CD4-positive, CD25-positive, alpha-beta regulatory T cell (primary cell): ENCODE measurements at regions not wholly inside any gene's neighbourhood (a gene's known extent, or its start where the extent isn't known, plus 50 kb on each side); places are given as distances from the start of the nearest gene placed in this dataset.
A peak's percentile ranks its signal among the peaks of the same experiment; 100 is the strongest.

Experiments used
- ATAC-seq, 2 donors: fragments of 150-1000 bp; cut with Tn5 transposase; one replicate each; pipeline ENCODE4 v1.10.0; 2021; ENCODE audit warnings: low read depth in 2 of 2, moderate number of reproducible peaks in 2 of 2, moderate library complexity in 1 of 2
- DNase-seq, 3 donors: peaks; one replicate each; pipeline versions ENCODE4 v3.0.0 to v3.0.0-alpha.2; 2012 to 2022; ENCODE audit warnings: mixed read lengths in 1 of 3
- H3K27ac ChIP-seq: one replicate; pipeline ENCODE4 v1.7.0; 2013; ENCODE audit warnings: mild to moderate bottlenecking, low read length; ENCODE audit not compliant: insufficient read depth, poor library complexity, severe bottlenecking
- H3K27me3 ChIP-seq: one replicate; pipeline ENCODE4 v1.7.0; 2013; ENCODE audit warnings: low read length; ENCODE audit not compliant: control insufficient read depth, insufficient read depth
- H3K36me3 ChIP-seq: one replicate; pipeline ENCODE4 v1.7.0; 2013; ENCODE audit warnings: mild to moderate bottlenecking, low read length, moderate library complexity; ENCODE audit not compliant: control insufficient read depth, insufficient read depth
- H3K4me1 ChIP-seq: 2 replicates; pipeline ENCODE4 v1.7.0; 2013; ENCODE audit warnings: mild to moderate bottlenecking, low read length; ENCODE audit not compliant: insufficient read depth, control insufficient read depth, poor library complexity, severe bottlenecking
- H3K4me3 ChIP-seq: one replicate; pipeline ENCODE4 v1.7.0; 2013; ENCODE audit warnings: low read depth, mild to moderate bottlenecking, low read length, moderate library complexity
- H3K9me3 ChIP-seq, 2 experiments: 1 replicate in 1 of 2; 2 replicates in 1 of 2; pipeline ENCODE4 v1.7.0; 2013; ENCODE audit warnings: low read length in 2 of 2, mild to moderate bottlenecking in 1 of 2, moderate library complexity in 1 of 2; ENCODE audit not compliant: control insufficient read depth in 2 of 2
- H3K27ac Mint-ChIP-seq, 3 donors: one replicate each; pipeline ENCODE4 v1.8.0; 2020 to 2022; ENCODE audit warnings: mild to moderate bottlenecking in 3 of 3, mixed read lengths in 3 of 3, moderate library complexity in 2 of 3
- H3K27me3 Mint-ChIP-seq: one replicate; pipeline ENCODE4 v1.8.0; 2022; ENCODE audit warnings: mild to moderate bottlenecking, mixed read lengths
- H3K36me3 Mint-ChIP-seq: one replicate; pipeline ENCODE4 v1.8.0; 2020; ENCODE audit warnings: mixed read lengths
- H3K4me1 Mint-ChIP-seq, 4 donors: one replicate each; pipeline ENCODE4 v1.8.0; 2020 to 2022; ENCODE audit warnings: mixed read lengths in 4 of 4, mild to moderate bottlenecking in 1 of 4
- H3K4me3 Mint-ChIP-seq, 4 donors: one replicate each; pipeline ENCODE4 v1.8.0; 2020 to 2022; ENCODE audit warnings: mild to moderate bottlenecking in 4 of 4, mixed read lengths in 4 of 4, moderate library complexity in 3 of 4
- H3K9me3 Mint-ChIP-seq, 7 donors: one replicate each; pipeline ENCODE4 v1.8.0; 2020 to 2022; ENCODE audit warnings: mixed read lengths in 7 of 7, mild to moderate bottlenecking in 3 of 7, moderate library complexity in 2 of 7

- H3K27ac ChIP-seq, result no peak overlapping the region
- no peak for DNase-seq
- no peaks in the 10 kb centered on the region for H3K9me3 ChIP-seq
- H3K4me3 Mint-ChIP-seq, result no peak overlapping the region
- no peaks in the 10 kb centered on the region for H3K36me3 ChIP-seq
- no peak overlapping the region for H3K27ac Mint-ChIP-seq
- H3K27me3 Mint-ChIP-seq, result peaks cover 13% of the 10 kb centered on the region
- H3K4me1 Mint-ChIP-seq, result peaks cover 0 to 3% (median 1%) of the 10 kb centered on the region in 4 donors
- ATAC-seq, result no peak
- H3K27me3 ChIP-seq, result peaks cover 5% of the 10 kb centered on the region
- peaks cover 0 to 3% (median 0%) of the 10 kb centered on the region in 7 donors for H3K9me3 Mint-ChIP-seq
- H3K4me1 ChIP-seq, result no peaks in the 10 kb centered on the region
- peaks cover 4% of the 10 kb centered on the region for H3K36me3 Mint-ChIP-seq
- no peak overlapping the region for H3K4me3 ChIP-seq
These were observed 182.8 kb downstream of the GADD45G start for GRCh38 chr9:89787595-89787994.

DNA sequence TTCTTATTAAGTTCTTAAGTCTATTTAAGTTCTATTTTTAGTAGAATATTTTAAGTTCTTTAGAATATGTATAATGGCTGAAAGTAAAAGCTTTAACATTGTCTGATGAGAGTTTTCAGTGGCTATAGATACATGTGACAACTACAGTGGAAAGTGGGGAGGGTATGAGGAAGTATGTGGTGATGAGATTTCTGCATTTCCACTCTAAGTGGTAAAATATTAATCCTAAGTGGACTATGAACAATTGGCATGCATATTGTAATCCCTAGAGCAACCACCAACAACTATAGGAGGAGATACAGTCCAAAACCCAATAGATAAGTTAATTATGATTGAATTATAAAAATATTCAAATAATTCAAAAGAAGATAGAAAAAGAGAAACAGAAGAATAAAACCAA, 183.6 kb downstream of the GADD45G start:
- Histone ChIP-seq H3K27ac (no peak overlapping the region), H3K9me3 (no peaks in the 10 kb centered on the region), H3K4me1 (no peaks in the 10 kb centered on the region), H3K27me3 (peaks cover 5% of the 10 kb centered on the region), H3K4me3 (no peak overlapping the region), H3K36me3 (no peaks in the 10 kb centered on the region)
- Mint-ChIP-seq H3K4me3 (no peak overlapping the region), H3K9me3 (peaks cover 0 to 3% (median 0%) of the 10 kb centered on the region in 7 donors), H3K36me3 (peaks cover 4% of the 10 kb centered on the region), H3K27ac (no peak overlapping the region), H3K27me3 (peaks cover 13% of the 10 kb centered on the region), H3K4me1 (peaks cover 0 to 3% (median 1%) of the 10 kb centered on the region in 4 donors)
- DNase-seq (no peak), ATAC-seq (no peak)

DNA sequence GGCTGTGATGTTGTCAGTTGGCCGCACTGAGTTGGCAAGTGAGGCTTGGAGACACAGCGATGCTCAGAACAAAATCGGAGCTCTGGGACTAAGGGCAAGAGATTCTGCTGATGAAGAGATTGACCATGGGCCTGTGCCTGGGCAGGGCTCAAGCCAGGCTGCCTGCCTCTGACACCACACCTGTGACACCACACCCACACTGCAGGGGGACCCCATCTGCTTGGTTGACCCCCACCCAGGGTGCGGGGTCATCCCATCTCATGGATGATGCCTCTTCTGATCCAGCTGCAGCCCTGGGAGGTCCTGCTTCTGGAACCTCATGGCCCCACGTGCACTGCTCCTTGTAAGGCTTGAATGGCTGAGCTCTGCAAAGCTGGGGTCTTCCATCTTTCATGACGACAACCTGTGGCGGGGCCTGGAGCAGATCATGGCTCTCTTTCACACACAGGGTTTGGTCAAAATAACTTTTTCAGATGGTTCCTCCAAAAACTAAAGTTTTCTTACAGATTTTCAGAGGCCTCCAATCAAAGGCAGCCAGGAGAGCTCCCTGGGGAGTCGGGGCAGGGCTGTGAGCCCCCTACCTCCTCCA, 185.2 kb downstream of the GADD45G start:
- H3K9me3 Mint-ChIP-seq, result peaks cover 0 to 3% (median 0%) of the 10 kb centered on the region in 7 donors
- Histone ChIP-seq H3K36me3 (no peaks in the 10 kb centered on the region), H3K27me3 (peaks cover 2% of the 10 kb centered on the region), H3K4me1 (no peaks in the 10 kb centered on the region), H3K9me3 (no peaks in the 10 kb centered on the region), H3K4me3 (no peak overlapping the region), H3K27ac (no peak overlapping the region)
- peaks cover 3% of the 10 kb centered on the region for H3K36me3 Mint-ChIP-seq
- ATAC-seq, result no peak
- H3K27me3 Mint-ChIP-seq, result peaks cover 12% of the 10 kb centered on the region
- DNase-seq, result no peak
- H3K27ac Mint-ChIP-seq, result no peak overlapping the region
- no peak overlapping the region for H3K4me3 Mint-ChIP-seq
- peaks cover 0 to 3% (median 1%) of the 10 kb centered on the region in 4 donors for H3K4me1 Mint-ChIP-seq

DNA sequence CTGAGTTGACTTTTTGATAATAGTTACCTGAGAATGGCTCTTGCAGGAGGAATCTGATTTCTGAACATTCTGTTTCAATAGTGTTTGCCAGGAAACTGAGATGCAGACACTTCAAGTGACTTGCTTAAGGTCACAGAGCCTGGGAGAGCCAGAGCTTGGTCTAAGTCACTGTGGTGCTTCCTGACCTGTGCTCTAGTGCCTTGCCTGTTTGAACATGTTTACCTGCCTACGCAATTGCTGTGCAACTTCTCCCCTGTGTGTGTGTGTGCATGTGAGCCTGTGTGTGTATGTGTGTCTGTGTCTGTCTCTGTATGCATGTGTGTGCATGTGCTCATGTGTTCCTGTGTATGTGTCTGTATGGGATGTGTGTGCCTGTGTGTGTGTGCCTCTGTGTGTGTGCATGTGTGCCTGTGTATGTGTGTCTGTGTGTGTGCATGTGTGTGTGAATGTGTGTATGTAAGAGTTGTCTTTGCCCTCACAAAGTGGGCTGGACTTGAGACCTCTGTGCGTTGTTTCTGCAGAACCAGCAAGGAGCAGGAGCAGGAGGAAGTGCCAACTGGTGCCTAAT, 185.8 kb downstream of the GADD45G start:
- peak overlapping the region in 1 of 3 donors; percentile 44 for H3K27ac Mint-ChIP-seq

DNA sequence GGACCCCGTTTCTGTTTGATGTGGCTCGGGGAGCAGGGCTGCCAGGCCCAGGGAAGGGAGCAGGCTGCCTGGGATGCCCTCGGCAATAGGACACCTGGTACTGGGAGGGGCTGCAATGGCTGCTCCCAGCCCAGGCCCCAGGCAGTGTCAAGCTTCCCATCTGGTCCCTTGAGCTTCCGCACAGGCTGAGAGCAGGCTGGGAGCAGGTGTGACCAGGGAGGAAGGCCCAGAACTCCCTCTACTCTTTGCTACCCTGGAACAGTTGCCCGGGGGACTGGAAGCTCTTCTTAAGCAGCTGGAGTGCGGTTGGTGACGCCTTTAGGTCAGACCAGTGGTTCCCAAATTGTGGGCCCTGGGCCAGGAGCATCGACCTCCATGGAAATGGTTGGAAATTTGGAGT, 186.9 kb downstream of the GADD45G start:
- Mint-ChIP-seq H3K27ac (no peak overlapping the region), H3K4me3 (no peak overlapping the region), H3K4me1 (peaks cover 0 to 3% (median 1%) of the 10 kb centered on the region in 4 donors), H3K9me3 (peaks cover 0 to 3% (median 0%) of the 10 kb centered on the region in 7 donors), H3K36me3 (no peaks in the 10 kb centered on the region), H3K27me3 (peaks cover 16% of the 10 kb centered on the region)
- DNase-seq (no peak), ATAC-seq (no peak)
- H3K4me3 ChIP-seq, result no peak overlapping the region
- no peaks in the 10 kb centered on the region for H3K36me3 ChIP-seq
- H3K27me3 ChIP-seq, result no peaks in the 10 kb centered on the region
- H3K4me1 ChIP-seq, result no peaks in the 10 kb centered on the region
- no peaks in the 10 kb centered on the region for H3K9me3 ChIP-seq
- H3K27ac ChIP-seq, result no peak overlapping the region

More for the DNA sequence above, 185.8 kb downstream of the GADD45G start:
- peaks cover 2% of the 10 kb centered on the region for H3K27me3 ChIP-seq
- no peak for ATAC-seq
- H3K4me1 ChIP-seq, result no peaks in the 10 kb centered on the region
- DNase-seq, result peak in 1 of 3 donors; percentile 8
- Mint-ChIP-seq H3K4me1 (peaks cover 0 to 3% (median 1%) of the 10 kb centered on the region in 4 donors), H3K4me3 (no peak overlapping the region), H3K9me3 (peaks cover 0 to 3% (median 0%) of the 10 kb centered on the region in 7 donors), H3K27me3 (peaks cover 16% of the 10 kb centered on the region), H3K36me3 (no peaks in the 10 kb centered on the region)
- no peak overlapping the region for H3K27ac ChIP-seq
- no peaks in the 10 kb centered on the region for H3K9me3 ChIP-seq
- no peaks in the 10 kb centered on the region for H3K36me3 ChIP-seq
- H3K4me3 ChIP-seq, result no peak overlapping the region

DNA sequence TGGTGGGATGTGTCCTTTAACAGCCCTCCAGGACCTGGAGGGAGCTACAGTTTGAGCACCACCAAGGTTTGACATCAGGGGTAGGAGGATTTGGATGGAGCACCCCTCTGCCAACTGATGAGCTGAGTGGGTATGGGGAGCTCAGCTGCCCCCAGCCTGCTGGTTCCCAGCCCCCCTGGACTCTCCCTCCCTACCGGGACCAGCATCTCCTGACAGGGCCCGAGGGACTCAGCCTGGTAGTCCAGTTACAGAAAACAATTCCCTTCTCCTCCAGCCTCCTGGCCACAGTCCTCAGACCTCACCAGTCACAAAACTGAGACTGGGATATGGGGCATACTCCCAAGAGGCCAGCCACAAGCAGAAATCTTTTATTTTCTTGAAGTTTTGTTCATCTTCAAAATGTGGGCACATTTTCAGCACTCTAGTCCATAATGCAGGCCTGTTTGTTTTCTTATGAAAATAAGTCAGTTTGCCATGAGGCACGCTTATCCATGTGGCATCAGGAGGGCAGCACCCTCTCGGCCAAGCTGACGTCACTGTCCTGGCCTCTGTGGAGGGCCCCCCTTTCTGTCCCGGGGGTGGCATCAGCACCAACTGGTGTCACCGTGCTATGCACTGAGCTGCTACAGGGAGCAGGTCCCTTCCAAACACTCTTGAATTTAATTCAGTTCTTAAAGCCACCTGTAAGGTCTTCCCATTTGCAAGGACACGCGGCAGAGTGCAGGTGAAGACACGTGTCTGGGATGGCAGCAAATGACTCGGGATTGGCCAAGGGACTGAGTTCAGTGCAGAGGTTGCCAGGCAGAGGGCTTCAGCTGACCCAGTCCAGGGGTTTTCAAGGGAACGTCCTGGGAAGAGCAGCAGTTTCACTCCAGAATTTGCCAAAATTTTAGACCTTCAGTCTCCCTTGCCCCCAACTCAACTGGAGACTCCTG, 187.6 kb downstream of the GADD45G start:
- H3K4me3 ChIP-seq, result no peak overlapping the region
- no peaks in the 10 kb centered on the region for H3K4me1 ChIP-seq
- H3K9me3 ChIP-seq, result no peaks in the 10 kb centered on the region
- ATAC-seq (no peak), DNase-seq (no peak)
- no peak overlapping the region for H3K27ac ChIP-seq
- Mint-ChIP-seq H3K36me3 (no peaks in the 10 kb centered on the region), H3K9me3 (peaks cover 0 to 3% (median 0%) of the 10 kb centered on the region in 7 donors), H3K27me3 (peaks cover 11% of the 10 kb centered on the region), H3K4me3 (no peak overlapping the region), H3K4me1 (peaks cover 0 to 3% (median 1%) of the 10 kb centered on the region in 4 donors), H3K27ac (no peak overlapping the region)
- no peaks in the 10 kb centered on the region for H3K36me3 ChIP-seq
- H3K27me3 ChIP-seq, result no peaks in the 10 kb centered on the region

DNA sequence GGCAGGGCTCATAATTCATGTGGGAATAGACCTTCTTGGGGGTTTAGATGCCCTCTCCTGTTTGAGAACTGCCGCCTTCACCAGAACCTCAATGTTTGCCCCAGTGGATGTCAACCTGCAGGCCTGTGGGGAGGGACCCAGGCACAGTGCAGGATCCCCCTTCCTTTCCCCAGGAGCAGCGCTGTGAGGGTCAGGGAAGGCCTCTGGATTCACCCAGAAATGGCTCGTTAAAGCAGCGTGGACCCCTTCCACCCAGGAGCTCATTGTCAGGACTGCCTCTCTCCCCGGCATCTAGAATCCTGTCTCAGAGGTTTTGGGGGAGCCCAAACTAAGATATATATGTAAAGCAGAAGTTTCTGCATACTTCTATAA, 188.3 kb downstream of the GADD45G start:
- H3K4me1 ChIP-seq, result no peaks in the 10 kb centered on the region
- no peak for DNase-seq
- no peaks in the 10 kb centered on the region for H3K36me3 Mint-ChIP-seq
- H3K27ac Mint-ChIP-seq, result no peak overlapping the region
- no peaks in the 10 kb centered on the region for H3K9me3 ChIP-seq
- peaks cover 11% of the 10 kb centered on the region for H3K27me3 Mint-ChIP-seq
- H3K9me3 Mint-ChIP-seq, result peaks cover 0 to 3% (median 0%) of the 10 kb centered on the region in 7 donors
- no peaks in the 10 kb centered on the region for H3K36me3 ChIP-seq
- H3K27ac ChIP-seq, result no peak overlapping the region
- no peak overlapping the region for H3K4me3 ChIP-seq
- peaks cover 0 to 3% (median 1%) of the 10 kb centered on the region in 4 donors for H3K4me1 Mint-ChIP-seq
- H3K27me3 ChIP-seq, result no peaks in the 10 kb centered on the region
- no peak overlapping the region for H3K4me3 Mint-ChIP-seq
- no peak for ATAC-seq
